ENCODE measurements at regions not wholly inside any gene's neighbourhood (a gene's known extent, or its start where the extent isn't known, plus 50 kb on each side); places are given as distances from the start of the nearest gene placed in this dataset.
A peak's percentile ranks its signal among the peaks of the same experiment; 100 is the strongest.
"Not testable (repeated sequence)": the region's sequence is repeated elsewhere in the genome, so short reads cannot be mapped to it uniquely, and the experiment has no call there.

GRCh38 chr21:5117666-5118295, 5403.6 kb upstream of the TPTE start:
- DNase-seq (ENCODE audit: low spot score); ATAC-seq (ENCODE audit: low FRiP score): not testable (repeated sequence)

GRCh38 chr21:5118296-5118679, 5403.1 kb upstream of the TPTE start:
- DNase-seq (ENCODE audit: low spot score); ATAC-seq (ENCODE audit: low FRiP score): not testable (repeated sequence)

- not testable (repeated sequence) for ATAC-seq (ENCODE audit: low FRiP score); DNase-seq (ENCODE audit: low spot score)
Observed at GRCh38 chr21:5119179-5119578, 5402.2 kb upstream of the TPTE start.

GRCh38 chr21:5121399-5121798, 5400.0 kb upstream of the TPTE start:
- ATAC-seq (ENCODE audit: low FRiP score), result not testable (repeated sequence)

DNA sequence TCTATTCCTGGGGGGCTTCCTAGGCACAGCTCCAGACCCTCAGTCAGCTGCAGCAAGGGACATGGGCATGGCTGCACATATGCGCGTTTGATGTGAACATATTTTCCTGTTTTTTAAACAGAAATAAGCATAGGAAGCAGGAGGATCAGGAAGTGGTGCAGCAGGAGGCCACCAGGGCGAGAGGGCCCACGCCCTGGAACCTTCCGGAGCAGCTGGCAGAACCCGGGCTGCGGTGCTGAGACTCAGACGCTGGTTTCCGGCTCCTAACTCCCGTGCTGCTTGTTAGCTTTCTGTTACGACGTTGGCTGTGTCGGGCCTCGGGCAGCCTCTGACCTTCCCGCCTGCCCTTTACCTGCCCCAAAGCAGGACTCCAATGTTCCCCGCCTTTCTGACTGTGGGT, 5399.5 kb upstream of the TPTE start:
- DNase-seq (ENCODE audit: low spot score); ATAC-seq (ENCODE audit: low FRiP score): not testable (repeated sequence)

More at GRCh38 chr21:5121399-5121798, 5400.0 kb upstream of the TPTE start:
- not testable (repeated sequence) for DNase-seq (ENCODE audit: low spot score)

DNA sequence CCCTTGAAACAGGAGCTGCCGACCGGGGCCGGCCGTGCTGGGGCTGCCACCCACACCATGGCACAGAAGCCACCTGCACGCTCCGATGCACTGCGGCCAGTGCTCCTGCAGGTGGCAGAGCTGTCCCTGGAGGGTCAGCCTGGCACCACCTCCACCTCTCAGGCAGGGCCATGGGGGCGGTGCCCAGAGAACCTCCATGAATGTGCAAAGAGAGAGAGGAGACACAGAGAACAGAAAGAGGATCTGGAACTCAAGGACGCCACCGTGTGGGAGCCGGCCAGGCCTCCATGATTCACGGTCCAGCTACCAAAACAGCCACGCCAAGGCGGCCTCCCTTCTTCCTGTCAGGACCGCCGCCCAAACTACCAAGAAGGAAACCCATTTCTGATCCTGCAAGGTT, 5397.7 kb upstream of the TPTE start:
- ATAC-seq (ENCODE audit: low FRiP score), result peak; percentile 53
- DNase-seq (ENCODE audit: low spot score), result peak; percentile 65

- DNase-seq (ENCODE audit: low spot score) (peak; percentile 83), ATAC-seq (ENCODE audit: low FRiP score) (peak; percentile 95)
Observed at GRCh38 chr21:5128261-5128660, 5393.1 kb upstream of the TPTE start.

DNA sequence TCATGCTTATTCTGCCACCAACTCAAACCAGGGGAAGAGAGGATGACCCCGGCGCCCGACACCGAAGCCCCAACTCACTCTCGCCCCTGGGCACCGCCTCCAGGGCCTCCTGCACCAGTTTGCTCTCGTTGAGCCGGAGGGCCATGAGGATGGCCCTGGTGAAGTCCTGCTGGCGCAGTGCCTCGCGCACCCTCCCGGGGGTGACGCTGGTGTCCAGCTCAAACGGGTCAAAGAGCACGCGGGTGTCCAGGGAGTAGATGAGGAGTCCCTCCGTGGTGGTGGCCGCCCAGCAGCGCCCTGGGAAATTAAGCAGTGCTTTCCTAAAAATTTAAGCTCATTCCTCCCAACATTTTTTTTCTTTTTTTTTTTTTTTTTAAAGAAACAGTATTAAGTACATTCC, 5387.6 kb upstream of the TPTE start:
- ATAC-seq (ENCODE audit: low FRiP score); DNase-seq (ENCODE audit: low spot score): not testable (repeated sequence)

DNA sequence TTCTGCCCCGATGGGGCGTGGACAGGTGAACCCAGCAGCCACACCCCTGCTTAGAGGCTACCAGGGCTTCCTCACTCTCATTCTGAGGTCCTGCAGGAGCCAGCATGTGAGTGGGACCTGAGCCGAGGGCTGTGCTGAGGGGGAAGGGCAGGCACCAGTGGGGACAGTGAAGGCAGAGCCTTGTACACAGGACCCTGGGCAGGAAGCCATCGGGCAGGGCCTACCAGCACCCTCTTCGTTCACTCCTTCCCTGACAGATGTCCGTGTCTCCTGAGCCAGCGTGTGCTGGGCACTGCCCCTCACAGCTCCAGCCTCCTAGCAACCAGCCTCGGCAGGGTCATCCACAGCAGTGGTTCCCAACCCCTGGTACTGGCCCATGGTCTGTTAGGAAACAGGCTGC, 5385.0 kb upstream of the TPTE start:
- not testable (repeated sequence) for ATAC-seq (ENCODE audit: low FRiP score); DNase-seq (ENCODE audit: low spot score)

- ATAC-seq (ENCODE audit: low FRiP score); DNase-seq (ENCODE audit: low spot score): not testable (repeated sequence)
Observed at GRCh38 chr21:5137006-5137405, 5384.4 kb upstream of the TPTE start.

DNA sequence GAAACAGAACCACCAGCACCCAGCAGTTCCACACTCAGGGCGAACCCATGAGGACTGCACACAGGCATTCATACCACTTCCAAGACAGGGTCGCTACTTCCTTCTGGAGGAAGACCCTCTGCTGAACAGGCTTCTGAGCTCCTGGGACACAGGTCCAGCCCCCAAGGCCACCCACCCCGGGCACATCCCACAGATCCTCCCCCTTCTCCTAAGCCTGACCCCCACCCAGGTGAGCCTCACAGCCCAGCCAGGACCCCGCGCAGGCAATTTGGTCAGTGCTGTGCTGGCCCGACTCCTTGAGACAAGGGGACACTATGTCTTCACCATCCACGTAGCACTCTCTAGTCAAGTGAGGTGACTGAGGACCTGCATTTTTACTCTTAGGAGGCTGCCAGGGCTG, 5382.7 kb upstream of the TPTE start:
- DNase-seq (ENCODE audit: low spot score); ATAC-seq (ENCODE audit: low FRiP score): not testable (repeated sequence)

GRCh38 chr21:5139528-5139927, 5381.9 kb upstream of the TPTE start:
- not testable (repeated sequence) for DNase-seq (ENCODE audit: low spot score); ATAC-seq (ENCODE audit: low FRiP score)

- DNase-seq (ENCODE audit: low spot score); ATAC-seq (ENCODE audit: low FRiP score): not testable (repeated sequence)
Observed at GRCh38 chr21:5143011-5143410, 5378.4 kb upstream of the TPTE start.

GRCh38 chr21:5144731-5145130, 5376.7 kb upstream of the TPTE start:
- ATAC-seq (ENCODE audit: low FRiP score), result peak; percentile 31

DNA sequence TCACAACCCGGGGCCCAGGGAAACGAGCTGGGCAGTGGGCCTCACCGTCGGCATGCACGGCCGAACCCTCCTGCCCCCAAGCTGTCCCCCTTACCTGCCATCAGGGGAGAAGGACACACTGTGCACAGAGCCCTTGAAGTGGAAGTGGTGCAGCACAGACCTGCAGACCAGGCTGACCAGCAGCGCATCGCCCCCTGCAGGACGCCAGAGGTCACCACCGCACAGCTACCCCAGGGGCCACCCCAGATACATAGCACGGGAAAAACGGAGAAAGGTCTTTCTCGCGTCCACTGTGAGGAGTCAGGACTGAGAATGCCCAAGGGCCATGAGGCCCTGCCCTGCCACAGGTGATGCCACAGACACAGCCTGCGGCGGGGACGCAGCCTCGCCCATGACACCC, 5373.7 kb upstream of the TPTE start:
- ATAC-seq (ENCODE audit: low FRiP score); DNase-seq (ENCODE audit: low spot score): not testable (repeated sequence)

More at GRCh38 chr21:5144731-5145130, 5376.7 kb upstream of the TPTE start:
- not testable (repeated sequence) for DNase-seq (ENCODE audit: low spot score)

- not testable (repeated sequence) for ATAC-seq (ENCODE audit: low FRiP score); DNase-seq (ENCODE audit: low spot score)
Observed at GRCh38 chr21:5149222-5149621, 5372.2 kb upstream of the TPTE start.

GRCh38 chr21:5153842-5154640, 5367.3 kb upstream of the TPTE start:
- ATAC-seq (ENCODE audit: low FRiP score), result peak; percentile 14
- not testable (repeated sequence) for DNase-seq (ENCODE audit: low spot score)

DNA sequence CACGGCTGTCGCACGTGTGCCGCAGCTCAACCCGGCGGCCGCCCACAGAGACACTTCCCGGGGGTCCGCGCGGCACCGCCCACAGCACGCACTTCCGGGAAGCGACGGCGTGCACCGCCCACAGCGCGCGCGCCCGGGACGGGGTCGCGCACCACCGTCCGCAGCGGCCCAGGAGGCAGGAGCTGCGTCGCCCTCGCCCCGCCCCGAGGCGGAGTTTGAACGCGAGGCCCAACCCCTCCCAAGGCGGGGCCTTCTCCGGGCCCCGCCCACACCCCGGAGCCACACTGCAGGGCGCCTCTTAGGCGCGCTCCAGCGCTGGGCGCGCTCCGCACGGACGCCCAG, 5366.8 kb upstream of the TPTE start:
- DNase-seq (ENCODE audit: low spot score), result peak; percentile 31
- peak; percentile 100 for ATAC-seq (ENCODE audit: low FRiP score)

GRCh38 chr21:5162693-5163574, 5358.4 kb upstream of the TPTE start:
- not testable (repeated sequence) for DNase-seq (ENCODE audit: low spot score); ATAC-seq (ENCODE audit: low FRiP score)

DNA sequence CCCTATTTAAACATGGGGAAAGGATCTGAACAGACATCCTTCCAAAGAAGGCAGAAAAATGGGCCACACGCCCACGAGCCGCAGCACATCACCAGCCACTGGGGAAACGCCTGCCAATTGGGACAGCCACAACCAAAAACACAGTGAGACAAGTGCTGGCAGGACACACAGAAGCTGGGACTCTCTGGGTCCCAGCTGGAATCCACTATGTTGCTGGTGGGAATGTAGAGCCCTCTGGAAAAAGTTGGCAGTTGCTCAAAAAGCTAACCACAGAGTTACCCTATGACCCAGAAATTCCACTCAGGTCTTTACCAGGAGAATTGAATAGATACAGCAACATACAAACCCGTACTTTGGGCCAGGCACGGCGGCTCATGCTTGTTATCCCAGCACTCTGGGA, 5355.6 kb upstream of the TPTE start:
- DNase-seq (ENCODE audit: low spot score); ATAC-seq (ENCODE audit: low FRiP score): not testable (repeated sequence)
